ENCODE measurements at regions not wholly inside any gene's neighbourhood (a gene's known extent, or its start where the extent isn't known, plus 50 kb on each side); places are given as distances from the start of the nearest gene placed in this dataset.

- no peak for TF ChIP-seq CTCF (IDR thresholded peaks at IDR 0.05)
- TF ChIP-seq EP300 (IDR thresholded peaks at IDR 0.05), result no peak
- no peak for TF ChIP-seq POLR2A (IDR thresholded peaks at IDR 0.05)
These were observed 137.8 kb upstream of the DPYD start for GRCh38 chr1:98058676-98059075.

All from ovary (tissue), 3 donors.